K562 (cell line): ENCODE measurements at regions not wholly inside any gene's neighbourhood (a gene's known extent, or its start where the extent isn't known, plus 50 kb on each side); places are given as distances from the start of the nearest gene placed in this dataset.

ENCODE experiments used
- ATAC-seq: fragments of 200-7000 bp; cut with Tn5 transposase; 3 replicates; pipeline ENCODE4 v1.9.1; 2020; ENCODE audit warnings: moderate library complexity
- BruUV-seq: library from RNA; stranded (reverse); fragments of 400-500 nt; replicated peaks from 2 replicates; lab custom pipeline; 2021; lab: Mats Ljungman, UMichigan
- CTCF ChIA-PET: fragments of 300-600 bp; formaldehyde crosslinking; extraction: SDS; loops from one replicate; lab custom pipeline; 2021; ENCODE audit warnings: low intra/inter-chr PET ratio; lab: Yijun Ruan, JAX
- POLR2A ChIA-PET: fragments of 300-600, 350-650 bp; sonication (Branson Sonifier 250); formaldehyde crosslinking; extraction: SDS; loops from one replicate; lab custom pipeline; 2021; ENCODE audit warnings: antibody characterized with exemption, inconsistent platforms; lab: Yijun Ruan, JAX
- DNase-seq, 4 experiments: peaks; one replicate each; pipeline versions ENCODE4 v3.0.0 to v3.0.0-alpha.2; 2011 to 2018; ENCODE audit warnings: low spot score in 3 of 4, mixed read lengths in 3 of 4; ENCODE audit errors: extremely low read depth in 1 of 4
- FAIRE-seq: peaks from 2 replicates; lab custom pipeline; 2011; peaks lifted over from hg19 to GRCh38; lab: Jason Lieb, UNC
- H2AFZ ChIP-seq: 2 replicates; pipeline ENCODE4 v1.6.0; 2011; ENCODE audit warnings: low read depth, low read length, control low read depth, inconsistent platforms
- H3K27ac ChIP-seq: fragments of 200-600 bp; 3 replicates; pipeline ENCODE4 v1.8.0; 2011; ENCODE audit warnings: low read depth, mild to moderate bottlenecking, control low read depth, inconsistent platforms, low read length, moderate library complexity, mixed read lengths; ENCODE audit errors: extremely low read depth
- H3K27me3 ChIP-seq, 2 experiments: fragments of 300-600 bp in 1 of 2; 2 replicates in 1 of 2; 3 replicates in 1 of 2; pipeline versions ENCODE4 v1.6.0 to v1.8.0; 2011; ENCODE audit warnings: inconsistent platforms in 2 of 2, low read length in 2 of 2, mild to moderate bottlenecking in 1 of 2, mixed read lengths in 1 of 2, moderate library complexity in 1 of 2; ENCODE audit not compliant: control insufficient read depth in 2 of 2, insufficient read depth in 2 of 2
- H3K36me3 ChIP-seq: fragments of 300-600 bp; 3 replicates; pipeline ENCODE4 v1.8.0; 2011; ENCODE audit warnings: mild to moderate bottlenecking, low read length, inconsistent platforms; ENCODE audit not compliant: control insufficient read depth, insufficient read depth
- H3K4me1 ChIP-seq, 2 experiments: fragments of 200-600 bp in 1 of 2; replicated peaks in 1 of 2; 2 replicates in 1 of 2; 3 replicates in 1 of 2; pipeline versions ENCODE4 v1.5.1 to v1.8.0; 2011; ENCODE audit warnings: inconsistent platforms in 2 of 2, low read length in 2 of 2, mild to moderate bottlenecking in 1 of 2, mixed read lengths in 1 of 2, moderate library complexity in 1 of 2; ENCODE audit not compliant: control insufficient read depth in 2 of 2, insufficient read depth in 2 of 2
- H3K4me2 ChIP-seq: 2 replicates; pipeline ENCODE4 v1.6.1; 2011; ENCODE audit warnings: low read length, control low read depth, inconsistent platforms, mixed read lengths; ENCODE audit not compliant: insufficient read depth
- H3K4me3 ChIP-seq: fragments of 200-600 bp; sonication (generic), shearing (Covaris generic); 2 replicates; pipeline ENCODE4 v1.5.1; 2016; ENCODE audit warnings: control low read depth, inconsistent platforms
- H3K79me2 ChIP-seq: fragments of 200-600 bp; 3 replicates; pipeline ENCODE4 v1.8.0; 2011; ENCODE audit warnings: low read length, inconsistent platforms; ENCODE audit not compliant: control insufficient read depth, insufficient read depth
- H3K9ac ChIP-seq, 2 experiments: 2 replicates each; pipeline versions ENCODE4 v1.6.0 to v1.6.1; 2011; ENCODE audit warnings: low read depth in 2 of 2, low read length in 2 of 2, control low read depth in 1 of 2, inconsistent platforms in 1 of 2, mild to moderate bottlenecking in 1 of 2, mixed read lengths in 1 of 2; ENCODE audit not compliant: insufficient read depth in 1 of 2
- H3K9me1 ChIP-seq: one replicate; pipeline ENCODE4 v1.6.0; 2011; ENCODE audit warnings: inconsistent platforms, mild to moderate bottlenecking, low read length, moderate library complexity; ENCODE audit not compliant: control insufficient read depth, insufficient read depth
- H3K9me3 ChIP-seq: replicated peaks from 2 replicates; pipeline ENCODE4 v1.5.1; 2011; ENCODE audit warnings: low read depth, low read length, inconsistent platforms; ENCODE audit not compliant: control insufficient read depth, insufficient read depth
- H4K20me1 ChIP-seq: replicated peaks from 2 replicates; pipeline ENCODE4 v1.6.1; 2011; ENCODE audit warnings: low read length, inconsistent platforms, mixed read lengths; ENCODE audit not compliant: control insufficient read depth, insufficient read depth
- ATF7 ChIP-seq: fragments of 450-650 bp; IDR thresholded peaks from 2 replicates; pipeline ENCODE4 v1.7.1; 2014; ENCODE audit warnings: mild to moderate bottlenecking, moderate library complexity
- ETV1 ChIP-seq: fragments of 450-650 bp; conservative IDR thresholded peaks from 2 replicates; pipeline ENCODE4 v1.6.1; 2016; ENCODE audit warnings: missing genetic modification characterization, control low read depth, low read depth, missing compliant biosample characterization
- NCOA4 ChIP-seq: fragments of 450-650 bp; IDR thresholded peaks from 2 replicates; pipeline ENCODE4 v1.6.1; 2018; ENCODE audit warnings: mild to moderate bottlenecking; ENCODE audit not compliant: partially characterized antibody
- NFRKB ChIP-seq: fragments of 450-650 bp; IDR thresholded peaks from 2 replicates; pipeline ENCODE4 v1.6.1; 2016; ENCODE audit warnings: low read depth
- POLR2B ChIP-seq: fragments of 450-650 bp; IDR thresholded peaks from 2 replicates; pipeline ENCODE4 v1.6.1; 2018; ENCODE audit warnings: low read depth; ENCODE audit not compliant: partially characterized antibody
- SP2 ChIP-seq: IDR thresholded peaks from 2 replicates; pipeline ENCODE4 v1.6.1; 2011; ENCODE audit warnings: mild to moderate bottlenecking, low read depth, low read length, moderate library complexity; ENCODE audit not compliant: poor library complexity, severe bottlenecking; ENCODE audit errors: extremely low read depth
- TFE3 ChIP-seq: fragments of 450-650 bp; formaldehyde crosslinking; IDR thresholded peaks from 2 replicates; pipeline ENCODE4 v1.4.0; 2020; ENCODE audit warnings: mild to moderate bottlenecking, mixed read lengths
- THRAP3 ChIP-seq: fragments of 450-650 bp; IDR thresholded peaks from 2 replicates; pipeline ENCODE4 v1.6.1; 2016; ENCODE audit warnings: mild to moderate bottlenecking, inconsistent platforms, borderline replicate concordance
- ZKSCAN1 ChIP-seq: fragments of 150-350 bp; IDR thresholded peaks from 2 replicates; pipeline ENCODE4 v1.6.1; 2016; ENCODE audit warnings: low read depth, low read length
- ZZZ3 ChIP-seq: fragments of 450-650 bp; IDR thresholded peaks from 2 replicates; pipeline ENCODE4 v1.6.1; 2016; ENCODE audit warnings: antibody characterized with exemption, mild to moderate bottlenecking, moderate library complexity
- WGBS: fragments of 100-300 bp; shearing (Covaris generic); methylation state at CpG from one replicate; pipeline ENCODE4 v1.1.6; 2016; ENCODE audit warnings: low coverage, mixed read lengths; ENCODE audit not compliant: insufficient coverage; ENCODE audit errors: missing lambda C conversion rate; 5-methylcytosine and 5-hydroxymethylcytosine counted together
- in situ Hi-C: fragments of 300-500 bp; cut with MboI; formaldehyde crosslinking; loops from 4 replicates; pipeline ENCODE4 v1.15.0; 2018; ENCODE audit warnings: inconsistent platforms, mixed read lengths
- intact Hi-C: fragments of 100-400 bp; cut with micrococcal nuclease; formaldehyde crosslinking; loops from 2 replicates; pipeline ENCODE4 v1.14.2; 2022
- TF ChIP-seq, protein P1 (sequence below), 2 experiments: fragments of 450-650 bp in 1 of 2; sonication (generic) in 1 of 2; formaldehyde crosslinking; conservative IDR thresholded peaks; 2 replicates each; pipeline versions ENCODE4 v1.4.0 to v1.8.1; 2020 to 2022; ENCODE audit warnings: mild to moderate bottlenecking in 1 of 2, missing genetic modification reagents in 1 of 2

- FAIRE-seq, result no peak
- Histone ChIP-seq H3K36me3 (no peaks in the 10 kb centered on the region), H3K4me2 (no peak overlapping the region), H3K9ac (no peak overlapping the region), H3K4me1 (no peaks in the 10 kb centered on the region), H3K27me3 (no peaks in the 10 kb centered on the region), H3K9me1 (no peaks in the 10 kb centered on the region), H3K4me3 (no peak overlapping the region), H4K20me1 (no peaks in the 10 kb centered on the region), H3K9me3 (no peaks in the 10 kb centered on the region), H3K27ac (no peak overlapping the region), H2AFZ (no peak overlapping the region), H3K79me2 (no peaks in the 10 kb centered on the region)
- intact Hi-C loops, result no loop called here
- TF ChIP-seq NFRKB (no peak), ZKSCAN1 (no peak), ATF7 (no peak), ZZZ3 (no peak), NCOA4 (no peak), ETV1 (no peak), THRAP3 (no peak), SP2 (no peak), POLR2B (no peak), TFE3 (no peak)
- TF ChIP-seq, protein P1, sequence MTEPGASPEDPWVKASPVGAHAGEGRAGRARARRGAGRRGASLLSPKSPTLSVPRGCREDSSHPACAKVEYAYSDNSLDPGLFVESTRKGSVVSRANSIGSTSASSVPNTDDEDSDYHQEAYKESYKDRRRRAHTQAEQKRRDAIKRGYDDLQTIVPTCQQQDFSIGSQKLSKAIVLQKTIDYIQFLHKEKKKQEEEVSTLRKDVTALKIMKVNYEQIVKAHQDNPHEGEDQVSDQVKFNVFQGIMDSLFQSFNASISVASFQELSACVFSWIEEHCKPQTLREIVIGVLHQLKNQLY (CRISPR knock-in tag; conservative IDR thresholded peaks at IDR 0.05), result no peak
- POLR2A ChIA-PET, result no interaction called here
- in situ Hi-C loops, result no loop called here
- WGBS, result 1% methylated on average over 4 of the region's 4 CpGs
- no peak for ATAC-seq
- CTCF ChIA-PET, result no interaction called here
- DNase-seq, result no peak
- BruUV-seq, result no TSS peak
Observed at GRCh38 chr12:74892057-74892633, 317.5 kb downstream of the KCNC2 start.
